Epithelial cell of esophagus (primary cell): ENCODE measurements at regions not wholly inside any gene's neighbourhood (a gene's known extent, or its start where the extent isn't known, plus 50 kb on each side); places are given as distances from the start of the nearest gene placed in this dataset.
A peak's percentile ranks its signal among the peaks of the same experiment; 100 is the strongest.

Experiments used
- DNase-seq: peaks from one replicate; pipeline ENCODE4 v3.0.0; 2010; ENCODE audit warnings: low read depth
- H3K4me3 ChIP-seq: 2 replicates; pipeline ENCODE4 v1.5.1; 2011; ENCODE audit warnings: mild to moderate bottlenecking, low read length, control low read depth
- TF ChIP-seq, protein P1 (sequence below): IDR thresholded peaks from 2 replicates; pipeline ENCODE4 v1.5.1; 2011; ENCODE audit warnings: low read depth, mild to moderate bottlenecking, low read length, control low read depth, inconsistent platforms; ENCODE audit not compliant: insufficient read depth; ENCODE audit errors: missing control alignments

DNA sequence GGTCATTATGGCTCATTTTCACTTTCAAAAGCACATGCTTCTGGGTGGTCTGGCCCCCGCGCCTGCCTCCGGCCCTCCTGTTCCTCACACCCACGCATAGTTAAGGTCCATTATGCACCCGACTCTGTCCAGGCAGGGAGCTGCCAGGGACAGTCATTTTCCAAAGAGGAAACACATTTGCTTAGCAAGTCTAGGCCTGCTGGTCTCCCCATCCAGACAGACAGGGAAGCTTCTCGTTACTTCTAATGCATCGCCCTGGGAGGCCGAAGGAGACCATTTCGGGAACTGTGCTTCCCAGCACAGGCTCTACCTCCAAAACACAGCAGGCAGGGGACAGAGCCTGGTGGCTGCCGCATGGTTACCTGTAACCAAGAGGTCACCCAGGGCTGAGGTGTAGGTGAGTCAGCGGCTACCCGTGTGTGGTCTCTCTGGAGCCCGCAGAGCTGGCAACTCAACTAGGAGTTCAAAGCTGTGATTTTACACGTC, 87.1 kb upstream of the SHANK2 start:
- no peak overlapping the region for H3K4me3 ChIP-seq

DNA sequence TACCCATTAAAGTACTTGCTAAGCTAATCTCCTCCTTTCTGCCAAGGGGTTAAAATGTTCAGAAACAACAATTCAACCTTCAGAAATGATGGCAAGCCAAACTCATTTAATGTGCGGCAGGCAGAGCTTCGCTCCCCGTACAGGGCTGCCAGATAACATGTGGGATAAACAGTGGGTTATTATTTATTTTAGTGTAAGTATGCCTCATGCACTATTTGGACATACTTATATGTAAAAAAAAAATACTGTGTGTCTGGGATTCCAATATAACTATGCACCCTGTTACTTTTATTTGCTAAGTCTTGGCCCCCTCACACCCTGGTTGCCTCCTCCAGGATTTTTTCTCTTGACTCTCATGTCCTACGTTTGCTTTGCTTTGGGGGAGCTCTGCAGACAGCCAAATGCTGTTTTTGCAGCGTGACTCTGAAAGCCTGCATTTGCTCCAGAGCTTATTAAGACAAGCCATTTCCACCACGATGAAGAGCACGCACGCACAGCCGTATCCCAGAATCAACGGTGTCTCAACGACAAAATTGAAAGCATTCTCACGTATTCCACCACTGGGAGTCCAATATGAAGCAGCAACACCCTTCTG, 86.5 kb upstream of the SHANK2 start:
- H3K4me3 ChIP-seq = no peak overlapping the region
- TF ChIP-seq, protein P1, sequence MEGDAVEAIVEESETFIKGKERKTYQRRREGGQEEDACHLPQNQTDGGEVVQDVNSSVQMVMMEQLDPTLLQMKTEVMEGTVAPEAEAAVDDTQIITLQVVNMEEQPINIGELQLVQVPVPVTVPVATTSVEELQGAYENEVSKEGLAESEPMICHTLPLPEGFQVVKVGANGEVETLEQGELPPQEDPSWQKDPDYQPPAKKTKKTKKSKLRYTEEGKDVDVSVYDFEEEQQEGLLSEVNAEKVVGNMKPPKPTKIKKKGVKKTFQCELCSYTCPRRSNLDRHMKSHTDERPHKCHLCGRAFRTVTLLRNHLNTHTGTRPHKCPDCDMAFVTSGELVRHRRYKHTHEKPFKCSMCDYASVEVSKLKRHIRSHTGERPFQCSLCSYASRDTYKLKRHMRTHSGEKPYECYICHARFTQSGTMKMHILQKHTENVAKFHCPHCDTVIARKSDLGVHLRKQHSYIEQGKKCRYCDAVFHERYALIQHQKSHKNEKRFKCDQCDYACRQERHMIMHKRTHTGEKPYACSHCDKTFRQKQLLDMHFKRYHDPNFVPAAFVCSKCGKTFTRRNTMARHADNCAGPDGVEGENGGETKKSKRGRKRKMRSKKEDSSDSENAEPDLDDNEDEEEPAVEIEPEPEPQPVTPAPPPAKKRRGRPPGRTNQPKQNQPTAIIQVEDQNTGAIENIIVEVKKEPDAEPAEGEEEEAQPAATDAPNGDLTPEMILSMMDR = no peak
- DNase-seq = no peak

More for the DNA sequence above, 87.1 kb upstream of the SHANK2 start:
- TF ChIP-seq, protein P1 = no peak
- peak; percentile 90 for DNase-seq

DNA sequence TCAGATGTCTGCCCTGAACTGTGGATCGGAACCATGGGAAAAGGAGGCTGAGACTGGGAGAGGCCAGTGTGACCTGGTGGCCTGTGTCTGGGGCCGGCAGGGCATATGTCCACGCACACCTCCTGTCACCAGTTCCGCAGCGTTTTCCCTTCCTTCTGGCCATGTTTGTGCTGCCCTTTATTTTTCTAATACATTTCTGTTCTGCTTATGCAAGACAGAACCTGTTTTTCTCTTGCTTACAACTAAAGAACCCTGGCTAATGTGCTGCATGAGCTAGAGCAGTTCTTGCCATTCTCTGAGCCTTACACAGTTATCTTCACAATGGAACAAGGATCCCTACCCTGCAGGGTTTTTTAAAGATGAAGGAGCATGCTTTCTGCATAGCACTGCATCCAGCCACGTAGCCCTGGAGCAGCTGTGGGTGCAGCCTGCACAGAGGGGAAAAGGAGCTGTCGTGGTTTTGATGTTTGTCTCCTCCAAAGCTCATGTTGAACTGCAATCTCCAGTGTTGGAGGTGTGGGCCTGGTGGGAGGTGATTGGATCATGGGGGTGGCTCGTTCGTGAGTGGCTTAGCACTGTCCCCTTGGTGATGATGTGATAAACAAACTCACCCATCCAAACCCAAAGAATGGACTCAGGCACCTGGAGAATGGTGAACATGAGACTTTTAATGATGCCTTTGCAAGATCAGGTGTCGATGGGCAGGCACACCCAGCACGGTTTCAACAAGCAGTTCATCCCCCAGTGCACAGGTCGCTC, 84.8 kb upstream of the SHANK2 start:
- TF ChIP-seq, protein P1 = no peak
- no peak overlapping the region for H3K4me3 ChIP-seq
- no peak for DNase-seq

DNA sequence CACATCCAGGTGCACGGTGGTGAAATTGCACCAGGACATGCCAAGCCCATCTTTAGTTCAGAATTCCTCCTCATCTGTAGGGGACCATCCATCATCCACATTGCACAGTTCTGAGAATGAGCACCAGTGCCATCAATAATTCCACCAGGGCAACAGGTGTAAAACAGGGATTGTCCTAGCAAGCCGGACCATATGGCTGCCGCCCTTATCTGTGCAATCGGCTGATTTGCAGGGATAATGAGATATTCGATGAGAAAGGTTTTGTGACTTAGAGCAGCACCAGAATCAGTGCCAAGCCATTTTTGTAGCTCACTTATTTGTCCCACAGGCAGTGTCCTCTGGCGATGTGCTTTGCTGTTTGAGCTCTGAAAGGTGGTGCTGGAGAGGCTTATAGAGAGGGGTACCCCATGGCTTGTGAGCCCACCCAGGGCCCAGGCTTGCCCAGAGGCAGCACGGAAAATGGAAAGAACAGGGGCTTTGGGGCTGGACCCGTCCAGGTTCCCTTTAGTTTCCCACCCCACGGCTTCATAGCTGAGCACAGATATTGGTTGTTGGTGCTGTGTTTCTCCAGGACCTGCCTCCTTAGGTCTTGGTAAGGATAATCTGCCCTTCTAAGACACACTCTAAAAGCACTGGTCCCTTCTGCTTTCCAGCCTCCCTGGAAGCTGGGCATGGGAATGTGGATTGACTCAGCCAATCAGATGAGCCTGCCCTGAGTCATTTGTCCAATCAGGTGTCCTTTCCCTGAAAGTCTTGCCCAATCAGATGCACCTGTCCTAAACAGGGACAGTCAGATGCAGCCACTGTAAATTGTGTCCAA, 84.0 kb upstream of the SHANK2 start:
- TF ChIP-seq, protein P1 = no peak
- no peak overlapping the region for H3K4me3 ChIP-seq
- peak; percentile 21 for DNase-seq

DNA sequence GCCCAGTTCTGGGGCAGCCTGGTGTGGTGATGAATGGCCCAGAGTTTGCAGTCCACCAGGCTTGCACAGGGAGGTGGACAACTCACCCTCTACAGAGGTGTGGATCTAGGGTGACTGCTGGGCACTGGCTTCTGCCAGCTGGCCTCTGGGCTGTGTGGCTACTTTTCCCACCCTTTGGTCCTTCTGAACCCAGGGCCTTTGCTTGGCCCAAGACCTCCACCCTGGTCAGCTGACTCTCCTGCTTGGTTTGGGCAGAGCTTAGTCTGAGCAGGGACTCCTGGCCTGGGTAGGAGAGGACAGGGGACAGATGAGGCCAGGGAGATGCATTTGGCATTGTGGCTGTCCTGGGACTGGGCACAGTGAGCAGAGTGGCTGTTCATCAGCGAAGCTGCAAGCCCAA, 83.0 kb upstream of the SHANK2 start:
- TF ChIP-seq, protein P1 = no peak
- DNase-seq = no peak
- H3K4me3 ChIP-seq = no peak overlapping the region

DNA sequence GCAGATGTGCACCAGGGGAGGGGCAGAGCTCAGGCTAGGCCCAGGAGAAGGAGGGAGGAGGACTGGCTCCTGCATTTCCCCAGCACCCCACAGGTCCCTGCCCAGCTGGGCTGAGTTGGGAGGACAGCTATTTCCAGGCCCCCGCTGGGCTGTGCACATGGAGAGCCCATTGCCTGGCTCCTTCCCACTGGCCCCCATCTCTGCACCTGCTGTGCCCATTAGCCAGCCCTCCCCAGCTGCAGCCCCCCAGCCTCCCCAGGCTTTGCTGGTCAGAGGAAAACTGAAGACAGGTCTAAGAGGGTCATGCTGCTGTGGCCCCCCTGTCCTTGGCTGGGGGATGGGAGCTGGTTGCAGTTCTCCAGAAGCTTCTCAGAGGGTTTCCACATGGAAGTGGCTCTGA, 81.8 kb upstream of the SHANK2 start:
- TF ChIP-seq, protein P1 = no peak
- no peak for DNase-seq
- no peak overlapping the region for H3K4me3 ChIP-seq
